Amniotic stem cell (primary cell): ENCODE measurements at regions not wholly inside any gene's neighbourhood (a gene's known extent, or its start where the extent isn't known, plus 50 kb on each side); places are given as distances from the start of the nearest gene placed in this dataset.
"Not testable (repeated sequence)": the region's sequence is repeated elsewhere in the genome, so short reads cannot be mapped to it uniquely, and the experiment has no call there.

Source experiments
- DNase-seq: peaks from one replicate; lab custom pipeline; 2025; lab: John Stamatoyannopoulos, UW

GRCh38 chr5:130836729-130837649 is 328.1 kb downstream of the HINT1 start:
- peak; percentile 4 for DNase-seq

DNA sequence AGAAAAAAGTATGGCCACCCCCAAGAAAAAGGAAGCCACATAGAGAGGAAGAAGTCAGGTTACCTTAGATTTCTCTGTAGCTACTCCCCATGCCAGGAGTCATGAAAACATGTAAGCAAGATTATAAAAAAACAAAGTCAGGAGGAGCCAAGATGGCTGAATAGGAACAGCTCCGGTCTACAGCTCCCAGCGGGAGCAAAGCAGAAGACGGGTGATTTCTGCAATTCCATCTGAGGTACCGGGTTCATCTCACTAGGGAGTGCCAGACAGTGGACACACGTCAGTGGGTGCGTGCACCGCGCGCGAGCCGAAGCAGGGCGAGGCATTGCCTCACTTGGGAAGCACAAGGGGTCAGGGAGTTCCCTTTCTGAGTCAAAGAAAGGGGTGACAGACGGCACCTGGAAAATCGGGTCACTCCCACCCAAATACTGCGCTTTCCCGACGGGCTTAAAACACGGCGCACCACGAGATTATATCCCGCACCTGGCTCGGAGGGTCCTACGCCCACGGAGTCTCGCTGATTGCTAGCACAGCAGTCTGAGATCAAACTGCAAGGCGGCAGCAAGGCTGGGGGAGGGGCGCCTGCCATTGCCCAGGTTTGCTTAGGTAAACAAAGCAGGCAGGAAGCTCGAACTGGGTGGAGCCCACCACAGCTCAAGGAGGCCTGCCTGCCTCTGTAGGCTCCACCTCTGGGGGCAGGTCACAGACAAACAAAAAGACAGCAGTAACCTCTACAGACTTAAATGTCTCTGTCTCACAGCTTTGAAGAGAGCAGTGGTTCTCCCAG is 347.3 kb downstream of the HINT1 start:
- not testable (repeated sequence) for DNase-seq

GRCh38 chr5:130815246-130815645 is 349.8 kb downstream of the HINT1 start:
- no peak for DNase-seq

DNA sequence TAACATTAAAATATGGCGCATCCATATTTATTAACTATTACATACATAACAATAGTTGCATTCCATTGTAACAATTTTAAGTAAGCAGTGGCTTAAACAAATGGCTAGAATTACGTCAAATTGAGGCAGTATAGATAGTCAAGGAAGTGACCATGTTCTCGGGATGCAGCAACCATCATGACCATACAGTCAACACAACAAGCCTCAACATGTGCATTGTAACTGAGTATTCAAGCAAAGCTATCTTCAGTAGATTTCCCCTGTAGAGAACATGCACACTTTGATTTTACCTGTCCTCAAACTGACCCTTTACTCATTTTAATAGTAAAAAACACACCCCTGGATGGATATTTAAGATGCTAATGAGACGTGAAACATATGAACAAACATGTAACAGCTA is 356.4 kb downstream of the HINT1 start:
- DNase-seq = no peak

- no peak for DNase-seq
Measured at GRCh38 chr5:130805648-130806047, 359.4 kb downstream of the HINT1 start.

- no peak for DNase-seq
Measured at GRCh38 chr5:130805036-130805435, 360.0 kb downstream of the HINT1 start.

GRCh38 chr5:130801963-130802362 is 363.1 kb downstream of the HINT1 start:
- DNase-seq = no peak

GRCh38 chr5:130799015-130799414 is 366.0 kb downstream of the HINT1 start:
- no peak for DNase-seq

DNA sequence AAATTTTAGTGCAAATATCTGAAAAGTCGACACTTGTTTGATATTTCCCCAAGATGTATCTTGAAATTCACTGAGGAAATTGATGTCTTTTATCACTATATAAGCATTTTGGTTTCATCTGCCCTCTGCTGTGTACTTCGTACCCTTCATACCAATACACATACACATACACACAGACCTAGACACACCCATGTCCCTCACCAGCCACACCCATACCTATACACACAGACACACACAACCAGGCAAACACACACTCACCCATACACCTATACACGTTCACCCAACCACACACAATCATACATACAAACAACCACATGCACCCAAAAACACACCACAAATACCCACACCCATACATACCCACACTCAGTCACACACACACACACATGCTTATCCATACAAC is 367.8 kb downstream of the HINT1 start:
- no peak for DNase-seq

DNA sequence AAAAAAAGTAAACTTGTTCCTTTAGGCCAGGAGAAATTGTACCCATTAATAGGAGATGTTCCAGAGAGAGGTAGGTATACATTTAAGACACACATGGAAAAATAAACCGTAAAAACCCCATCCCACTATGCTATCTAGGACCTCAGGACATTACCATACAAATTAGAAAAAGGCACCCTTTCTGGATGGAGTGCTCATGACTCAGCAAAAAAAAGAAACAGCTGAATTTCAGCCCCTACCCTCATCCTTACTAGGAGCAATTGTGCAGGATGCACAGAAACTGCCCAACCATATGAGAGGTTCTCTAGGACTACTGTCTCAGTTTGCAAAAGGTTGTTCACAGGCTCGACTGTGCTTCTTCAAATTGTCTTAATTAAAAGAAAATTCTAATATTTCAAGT is 368.2 kb downstream of the HINT1 start:
- DNase-seq = no peak

- DNase-seq = no peak
Measured at GRCh38 chr5:130796032-130796431, 369.0 kb downstream of the HINT1 start.

DNA sequence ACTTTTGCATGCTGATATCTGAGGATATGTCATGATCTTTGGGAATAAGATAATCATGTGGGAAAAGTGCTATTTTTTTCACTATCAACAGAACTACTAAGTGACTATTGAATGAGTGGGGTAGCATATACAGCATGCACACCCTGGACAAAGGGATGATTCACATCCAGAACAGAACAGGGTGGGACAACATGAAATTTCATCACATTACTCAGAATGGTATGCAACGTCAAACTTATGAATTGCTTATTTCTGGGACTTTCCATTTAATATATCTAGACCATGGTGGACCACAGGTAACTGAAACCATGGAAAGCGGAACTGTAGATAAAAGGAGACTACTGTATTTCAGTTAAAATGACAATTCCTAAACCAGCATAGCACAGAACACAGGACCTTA is 370.0 kb downstream of the HINT1 start:
- no peak for DNase-seq

DNA sequence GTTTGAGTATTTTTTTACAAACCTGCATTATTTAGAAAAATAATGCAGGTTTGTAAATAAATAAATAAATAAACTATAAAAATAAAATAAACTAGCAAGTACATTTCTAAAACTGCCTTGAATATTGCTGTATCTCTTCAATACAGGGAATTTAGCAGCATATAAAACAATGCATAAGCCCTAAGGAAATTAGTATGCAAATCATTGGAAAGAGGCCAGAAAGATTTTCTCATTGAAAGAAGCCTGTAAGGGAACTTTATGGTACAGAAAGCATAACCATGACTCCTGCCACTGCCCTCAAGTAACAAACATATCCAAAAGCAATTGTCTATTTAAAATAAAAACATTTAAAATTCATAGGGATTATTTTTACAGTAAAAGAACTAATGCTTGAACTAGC is 387.3 kb downstream of the HINT1 start:
- no peak for DNase-seq

- no peak for DNase-seq
Measured at GRCh38 chr5:130773813-130774212, 391.2 kb downstream of the HINT1 start.

- DNase-seq = no peak
Measured at GRCh38 chr5:130762031-130762430, 403.0 kb downstream of the HINT1 start.

DNA sequence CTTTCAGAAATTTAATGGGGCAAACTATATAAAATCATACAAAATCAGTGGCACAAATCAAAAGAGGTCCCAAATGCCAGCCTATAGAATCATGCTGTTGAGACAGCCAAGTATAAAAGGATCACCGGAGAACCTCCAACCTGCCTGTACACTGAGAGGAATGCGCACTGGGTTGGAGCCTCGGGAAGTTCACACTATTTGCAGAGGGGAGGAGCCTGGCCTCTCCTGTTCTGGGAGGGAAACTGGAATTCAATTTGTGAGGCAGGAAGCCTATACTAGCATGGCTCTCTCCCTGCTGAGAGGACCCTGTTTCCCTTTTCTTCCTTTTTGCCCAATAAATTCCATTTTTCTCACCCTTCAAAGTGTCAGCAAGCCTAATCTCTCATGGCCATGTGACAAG is 406.0 kb downstream of the HINT1 start:
- no peak for DNase-seq

GRCh38 chr5:130747556-130747955 is 417.5 kb downstream of the HINT1 start:
- no peak for DNase-seq

GRCh38 chr5:130746641-130747040 is 418.4 kb downstream of the HINT1 start:
- DNase-seq = not testable (repeated sequence)

DNA sequence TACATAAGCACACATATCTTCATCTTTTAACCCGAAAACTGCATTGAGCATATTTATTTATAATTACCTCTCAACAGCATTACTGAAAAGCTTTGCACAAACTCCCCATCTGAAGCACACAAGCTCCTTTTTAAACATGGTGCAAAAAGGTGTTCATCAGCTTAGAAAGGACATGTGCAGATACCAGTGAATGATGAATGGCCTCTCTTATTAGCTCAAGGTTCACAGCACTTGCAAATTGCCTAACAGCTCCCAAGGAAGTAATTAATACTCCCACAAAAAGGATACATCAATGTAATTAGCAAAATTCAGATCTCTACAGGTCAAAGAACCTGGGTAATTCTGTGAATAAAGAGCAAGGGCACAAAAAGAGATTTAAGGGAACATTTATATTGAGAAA is 422.0 kb downstream of the HINT1 start:
- no peak for DNase-seq

- no peak for DNase-seq
Measured at GRCh38 chr5:130740047-130740569, 424.9 kb downstream of the HINT1 start.

GRCh38 chr5:130731839-130732238 is 433.2 kb downstream of the HINT1 start:
- no peak for DNase-seq

DNA sequence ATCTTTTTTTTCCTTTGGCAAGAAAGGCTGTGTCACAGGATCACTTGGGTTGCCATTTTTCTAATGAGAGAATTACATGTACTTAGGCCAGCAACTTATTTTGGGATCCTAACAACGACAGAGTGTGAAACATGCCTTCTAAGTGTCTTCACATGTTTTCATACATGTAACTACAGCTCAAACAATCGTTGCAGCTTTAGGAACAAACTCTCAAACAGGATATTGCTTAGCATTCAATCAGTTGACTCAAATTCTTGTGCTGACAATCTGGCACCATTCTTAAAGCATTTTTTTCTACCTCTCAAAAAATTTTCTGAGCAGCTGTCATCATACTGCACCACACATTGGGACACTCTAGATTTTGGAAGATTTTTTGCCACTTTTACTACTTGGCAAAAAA is 435.5 kb downstream of the HINT1 start:
- DNase-seq = no peak

DNA sequence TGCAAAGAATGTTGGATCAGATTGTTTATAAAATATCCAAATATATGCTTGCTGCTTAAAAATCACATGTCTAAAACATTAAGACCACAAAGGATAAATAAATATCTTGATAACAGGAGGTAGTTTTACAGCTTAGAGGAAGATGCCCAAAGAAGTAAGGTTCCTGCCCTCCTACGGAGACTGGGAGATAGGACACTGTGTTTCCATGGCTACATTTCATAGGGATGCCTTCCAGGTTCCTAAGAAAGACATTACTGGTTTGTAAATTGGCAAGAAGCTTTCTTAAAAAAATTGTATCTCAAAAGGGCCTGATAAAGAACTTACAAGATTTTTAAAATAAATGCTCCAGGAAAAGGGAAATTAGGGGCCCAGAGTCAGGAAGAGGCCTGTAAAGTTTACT is 437.2 kb downstream of the HINT1 start:
- DNase-seq = no peak
